AG09309 (cell line): ENCODE measurements at regions not wholly inside any gene's neighbourhood (a gene's known extent, or its start where the extent isn't known, plus 50 kb on each side); places are given as distances from the start of the nearest gene placed in this dataset.

Experiments used
- DNase-seq: peaks from one replicate; pipeline ENCODE4 v3.0.0-alpha.2; 2010; ENCODE audit warnings: low read depth
- H3K4me3 ChIP-seq: 2 replicates; pipeline ENCODE4 v1.5.1; 2011; ENCODE audit warnings: mild to moderate bottlenecking, low read depth, low read length, moderate library complexity; ENCODE audit not compliant: control insufficient read depth
- CTCF ChIP-seq: IDR thresholded peaks from 2 replicates; pipeline ENCODE4 v1.5.1; 2011; ENCODE audit warnings: mild to moderate bottlenecking, low read depth, low read length, inconsistent platforms; ENCODE audit not compliant: insufficient read depth, control insufficient read depth; ENCODE audit errors: missing control alignments

- no peak for DNase-seq
- H3K4me3 ChIP-seq = no peak overlapping the region
- TF ChIP-seq CTCF = no peak
Observed at GRCh38 chr10:78266741-78267469, 233.2 kb downstream of the RPS24 start.

GRCh38 chr10:78267598-78267997 is 233.9 kb downstream of the RPS24 start:
- no peak overlapping the region for H3K4me3 ChIP-seq
- TF ChIP-seq CTCF = no peak
- no peak for DNase-seq

- no peak for DNase-seq
- TF ChIP-seq CTCF = no peak
- H3K4me3 ChIP-seq = no peak overlapping the region
Observed at GRCh38 chr10:78269060-78269459, 235.4 kb downstream of the RPS24 start.

- no peak overlapping the region for H3K4me3 ChIP-seq
- TF ChIP-seq CTCF = no peak
- no peak for DNase-seq
Observed at GRCh38 chr10:78272329-78272728, 238.7 kb downstream of the RPS24 start.

GRCh38 chr10:78274491-78274890 is 240.8 kb downstream of the RPS24 start:
- no peak for TF ChIP-seq CTCF
- DNase-seq = no peak
- no peak overlapping the region for H3K4me3 ChIP-seq

GRCh38 chr10:78276139-78276538 is 242.5 kb downstream of the RPS24 start:
- no peak for DNase-seq
- no peak overlapping the region for H3K4me3 ChIP-seq
- TF ChIP-seq CTCF = no peak
